Chondrocyte (in vitro differentiated cells): ENCODE measurements at regions not wholly inside any gene's neighbourhood (a gene's known extent, or its start where the extent isn't known, plus 50 kb on each side); places are given as distances from the start of the nearest gene placed in this dataset.
A peak's percentile ranks its signal among the peaks of the same experiment; 100 is the strongest.

Experiments used
- DNase-seq: peaks from one replicate; pipeline ENCODE4 v3.0.0; 2021; ENCODE audit warnings: mixed read lengths, low spot score
- H3K27ac Mint-ChIP-seq: one replicate; pipeline ENCODE4 v1.8.0; 2021; ENCODE audit warnings: mild to moderate bottlenecking, moderate library complexity, mixed read lengths; ENCODE audit not compliant: unreplicated experiment
- H3K27me3 Mint-ChIP-seq: 2 replicates; pipeline ENCODE4 v1.8.0; 2021; ENCODE audit warnings: low read depth, mixed read lengths
- H3K36me3 Mint-ChIP-seq: 2 replicates; pipeline ENCODE4 v1.8.0; 2021; ENCODE audit warnings: low read depth, mixed read lengths
- H3K4me1 Mint-ChIP-seq: 2 replicates; pipeline ENCODE4 v1.8.0; 2021; ENCODE audit warnings: low read depth, mild to moderate bottlenecking, mixed read lengths
- H3K4me3 Mint-ChIP-seq: one replicate; pipeline ENCODE4 v1.8.0; 2021; ENCODE audit warnings: mild to moderate bottlenecking, moderate library complexity, mixed read lengths; ENCODE audit not compliant: unreplicated experiment
- H3K9me3 Mint-ChIP-seq: 2 replicates; pipeline ENCODE4 v1.8.0; 2021; ENCODE audit warnings: low read depth, mixed read lengths
- TF ChIP-seq, protein P1 (sequence below): fragments of 200-600 bp; sonication (generic); IDR thresholded peaks from 2 replicates; pipeline ENCODE4 v1.5.0; 2021; ENCODE audit warnings: antibody characterized with exemption, mild to moderate bottlenecking, moderate library complexity

DNA sequence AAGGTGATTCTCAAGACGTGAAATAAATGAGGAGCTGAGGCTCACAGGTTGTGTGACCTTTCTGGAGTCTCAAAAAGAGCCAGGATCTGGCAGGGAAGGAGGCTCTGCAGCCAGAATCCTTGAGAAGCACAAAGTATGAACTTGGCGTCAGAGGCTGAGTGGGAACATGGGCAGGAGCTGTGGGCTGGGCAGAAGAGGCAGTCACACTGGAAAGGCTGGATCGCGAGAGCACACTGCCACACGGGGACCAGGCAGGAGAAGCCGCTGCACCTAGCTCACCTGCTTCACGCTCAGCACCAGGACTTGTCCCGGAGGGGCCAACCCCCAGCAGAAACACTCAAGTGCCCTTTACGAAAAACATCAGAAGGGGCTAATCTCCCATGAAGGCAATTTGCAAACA, 535.0 kb downstream of the TNS3 start:
- no peak for DNase-seq
- H3K27ac Mint-ChIP-seq: no peak overlapping the region
- peaks cover 2% of the 10 kb centered on the region for H3K9me3 Mint-ChIP-seq
- no peak overlapping the region for H3K4me3 Mint-ChIP-seq
- no peaks in the 10 kb centered on the region for H3K27me3 Mint-ChIP-seq
- TF ChIP-seq, protein P1, sequence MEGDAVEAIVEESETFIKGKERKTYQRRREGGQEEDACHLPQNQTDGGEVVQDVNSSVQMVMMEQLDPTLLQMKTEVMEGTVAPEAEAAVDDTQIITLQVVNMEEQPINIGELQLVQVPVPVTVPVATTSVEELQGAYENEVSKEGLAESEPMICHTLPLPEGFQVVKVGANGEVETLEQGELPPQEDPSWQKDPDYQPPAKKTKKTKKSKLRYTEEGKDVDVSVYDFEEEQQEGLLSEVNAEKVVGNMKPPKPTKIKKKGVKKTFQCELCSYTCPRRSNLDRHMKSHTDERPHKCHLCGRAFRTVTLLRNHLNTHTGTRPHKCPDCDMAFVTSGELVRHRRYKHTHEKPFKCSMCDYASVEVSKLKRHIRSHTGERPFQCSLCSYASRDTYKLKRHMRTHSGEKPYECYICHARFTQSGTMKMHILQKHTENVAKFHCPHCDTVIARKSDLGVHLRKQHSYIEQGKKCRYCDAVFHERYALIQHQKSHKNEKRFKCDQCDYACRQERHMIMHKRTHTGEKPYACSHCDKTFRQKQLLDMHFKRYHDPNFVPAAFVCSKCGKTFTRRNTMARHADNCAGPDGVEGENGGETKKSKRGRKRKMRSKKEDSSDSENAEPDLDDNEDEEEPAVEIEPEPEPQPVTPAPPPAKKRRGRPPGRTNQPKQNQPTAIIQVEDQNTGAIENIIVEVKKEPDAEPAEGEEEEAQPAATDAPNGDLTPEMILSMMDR: no peak
- H3K36me3 Mint-ChIP-seq: no peaks in the 10 kb centered on the region
- H3K4me1 Mint-ChIP-seq: peaks cover 19% of the 10 kb centered on the region

DNA sequence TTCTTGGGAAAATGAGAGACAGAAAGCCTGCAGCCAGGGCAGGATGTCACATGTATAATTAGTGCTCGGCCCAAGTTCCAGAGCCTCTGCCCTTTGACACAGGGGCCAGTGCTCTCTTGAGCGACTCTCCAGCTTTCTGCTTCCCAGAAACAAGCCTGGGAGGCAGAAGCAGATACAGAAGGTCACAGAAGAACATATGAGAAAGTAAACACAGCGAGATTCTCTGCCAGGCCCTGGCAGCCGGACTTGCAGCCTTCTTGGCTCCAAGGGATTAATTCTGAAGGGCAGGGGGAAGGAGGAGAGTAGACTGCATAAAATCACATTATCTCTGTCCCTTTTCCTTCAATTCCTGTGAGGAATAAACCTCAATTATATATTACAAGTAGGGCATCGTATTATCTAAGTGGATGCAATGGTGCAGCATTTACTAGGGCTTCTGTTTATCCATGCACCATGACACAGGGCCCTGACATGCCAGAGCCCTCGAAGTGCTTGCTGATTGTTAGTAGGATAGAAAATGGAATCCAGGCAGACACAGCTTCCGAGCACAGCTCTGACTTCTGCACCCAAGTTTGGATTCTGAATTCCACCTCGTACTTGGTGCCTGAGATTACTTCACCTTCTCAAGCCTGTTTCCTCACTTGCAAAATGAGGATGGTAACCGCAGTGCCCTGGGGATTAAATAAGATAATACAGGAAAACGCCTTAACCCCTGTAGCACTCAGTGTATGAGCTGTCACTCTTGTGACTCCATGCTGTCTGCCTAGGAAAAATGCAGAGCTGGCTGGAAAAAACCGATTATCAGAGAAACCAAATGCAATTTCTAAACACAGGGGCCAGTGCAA, 536.5 kb downstream of the TNS3 start:
- Mint-ChIP-seq H3K4me3 (no peak overlapping the region), H3K27ac (peak overlapping the region; percentile 24), H3K9me3 (no peaks in the 10 kb centered on the region), H3K27me3 (no peaks in the 10 kb centered on the region), H3K36me3 (no peaks in the 10 kb centered on the region), H3K4me1 (peaks cover 19% of the 10 kb centered on the region)
- TF ChIP-seq, protein P1: no peak
- DNase-seq: no peak

DNA sequence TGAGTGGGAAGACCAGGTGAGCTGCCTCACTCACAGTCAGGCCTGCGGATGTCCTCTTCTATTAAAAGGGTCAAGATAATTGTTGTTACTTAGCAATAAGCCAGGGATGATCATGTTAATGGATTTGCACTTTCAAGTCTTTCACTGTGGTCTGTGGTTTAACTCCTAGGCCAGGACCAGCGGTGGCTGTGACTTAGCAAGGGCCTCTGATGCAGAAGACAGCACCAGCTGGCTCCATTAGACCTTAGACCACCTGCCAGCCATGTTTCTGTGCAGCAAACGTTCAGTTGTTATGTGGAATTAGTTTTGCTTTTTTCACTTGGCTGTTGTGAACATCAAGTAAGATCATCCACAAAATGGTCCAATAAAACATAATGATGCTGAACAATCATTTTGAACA, 537.3 kb downstream of the TNS3 start:
- no peaks in the 10 kb centered on the region for H3K36me3 Mint-ChIP-seq

DNA sequence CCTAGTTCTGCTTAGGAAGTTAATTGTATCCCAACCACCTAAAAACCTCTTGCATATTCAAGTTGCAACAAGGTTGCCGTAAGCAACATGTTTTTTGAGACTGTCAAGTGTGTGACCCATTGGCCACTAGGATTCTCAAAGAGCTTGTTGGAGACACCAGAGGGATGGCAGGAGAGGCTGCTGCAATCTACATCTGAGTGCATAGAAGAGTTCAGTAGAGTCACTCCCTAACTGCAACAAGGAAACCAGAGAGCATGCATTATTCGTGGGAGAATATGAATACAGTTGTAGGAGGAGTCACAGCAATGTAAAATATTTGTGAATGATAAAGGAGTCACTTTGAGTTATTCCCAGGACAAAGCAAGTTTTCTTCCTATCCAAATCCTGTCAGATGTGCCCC, 538.6 kb downstream of the TNS3 start:
- H3K27ac Mint-ChIP-seq: no peak overlapping the region
- H3K4me1 Mint-ChIP-seq: peaks cover 35% of the 10 kb centered on the region
- no peak overlapping the region for H3K4me3 Mint-ChIP-seq
- no peaks in the 10 kb centered on the region for H3K9me3 Mint-ChIP-seq
- no peaks in the 10 kb centered on the region for H3K36me3 Mint-ChIP-seq
- TF ChIP-seq, protein P1: no peak
- DNase-seq: no peak
- no peaks in the 10 kb centered on the region for H3K27me3 Mint-ChIP-seq

More for the DNA sequence above, 537.3 kb downstream of the TNS3 start:
- H3K27ac Mint-ChIP-seq: peak overlapping the region; percentile 18
- H3K27me3 Mint-ChIP-seq: no peaks in the 10 kb centered on the region
- peaks cover 24% of the 10 kb centered on the region for H3K4me1 Mint-ChIP-seq
- TF ChIP-seq, protein P1: no peak
- H3K4me3 Mint-ChIP-seq: no peak overlapping the region
- no peaks in the 10 kb centered on the region for H3K9me3 Mint-ChIP-seq
- no peak for DNase-seq

DNA sequence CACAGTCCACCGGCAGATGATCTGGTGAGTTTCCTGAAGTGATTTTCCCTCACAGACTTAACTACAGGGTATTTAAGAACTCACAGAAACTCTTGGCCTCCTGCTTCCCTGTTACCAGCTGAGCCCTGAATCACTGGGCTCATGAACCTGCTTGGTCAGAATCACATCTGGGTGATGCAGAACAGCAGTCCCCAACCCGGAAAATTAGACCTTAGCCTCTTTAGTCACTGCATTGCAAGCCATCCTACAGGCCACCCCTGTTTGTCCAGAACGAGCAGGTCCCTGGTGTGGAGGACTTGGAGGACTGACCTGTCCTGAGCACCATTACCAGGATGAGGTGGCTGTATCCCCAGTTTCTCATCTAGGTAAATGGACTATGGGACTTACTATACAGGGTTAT, 539.2 kb downstream of the TNS3 start:
- DNase-seq: no peak
- TF ChIP-seq, protein P1: no peak
- no peaks in the 10 kb centered on the region for H3K27me3 Mint-ChIP-seq
- H3K27ac Mint-ChIP-seq: no peak overlapping the region
- peaks cover 35% of the 10 kb centered on the region for H3K4me1 Mint-ChIP-seq
- no peaks in the 10 kb centered on the region for H3K36me3 Mint-ChIP-seq
- H3K4me3 Mint-ChIP-seq: no peak overlapping the region
- no peaks in the 10 kb centered on the region for H3K9me3 Mint-ChIP-seq
